Vagina (tissue), 2 donors: ENCODE measurements at regions not wholly inside any gene's neighbourhood (a gene's known extent, or its start where the extent isn't known, plus 50 kb on each side); places are given as distances from the start of the nearest gene placed in this dataset.

ENCODE experiments used
- POLR2A ChIP-seq, 2 donors: fragments of 450-650 bp; IDR thresholded peaks; one replicate each; pipeline ENCODE4 v1.6.1; 2017; ENCODE audit warnings: antibody characterized with exemption in 2 of 2, mild to moderate bottlenecking in 2 of 2, moderate library complexity in 2 of 2
- POLR2AphosphoS5 ChIP-seq, 2 donors: sonication (generic); formaldehyde crosslinking; IDR thresholded peaks; one replicate each; pipeline ENCODE4 v1.9.0; 2017; ENCODE audit warnings: antibody characterized with exemption in 2 of 2, mild to moderate bottlenecking in 2 of 2, low read depth in 1 of 2; ENCODE audit not compliant: insufficient read depth in 1 of 2
- TF ChIP-seq, protein P1 (sequence below), 3 experiments: fragments of 450-650 bp in 2 of 3; fragments of 200-600 bp in 1 of 3; sonication (generic) in 1 of 3; IDR thresholded peaks; one replicate each; pipeline ENCODE4 v1.5.1; 2017 to 2019; ENCODE audit warnings: antibody characterized with exemption in 3 of 3, mild to moderate bottlenecking in 2 of 3, moderate library complexity in 2 of 3

DNA sequence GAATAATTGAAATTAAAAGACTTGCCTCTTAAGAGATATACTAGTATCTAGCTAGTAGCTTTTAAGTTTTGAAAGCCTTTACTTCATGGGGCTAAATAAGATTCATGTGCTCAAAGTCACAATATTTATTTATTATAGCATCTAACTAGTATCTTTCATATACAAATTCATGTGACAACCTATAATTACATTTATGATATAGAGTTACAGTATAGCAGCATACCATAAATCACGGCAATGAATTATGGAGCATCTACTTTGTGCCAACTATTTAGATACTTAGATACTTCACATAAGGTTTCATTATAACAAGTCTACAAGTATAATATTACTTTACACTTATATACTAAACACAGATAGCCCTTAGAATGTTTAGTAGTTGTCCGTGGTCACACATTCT lies 229.4 kb downstream of the TPRG1 start:
- TF ChIP-seq POLR2A (IDR thresholded peaks at IDR 0.05) (no peak), POLR2AphosphoS5 (IDR thresholded peaks at IDR 0.05; ENCODE audit: insufficient read depth in 1 of 2, low read depth in 1 of 2) (no peak)
- TF ChIP-seq, protein P1, sequence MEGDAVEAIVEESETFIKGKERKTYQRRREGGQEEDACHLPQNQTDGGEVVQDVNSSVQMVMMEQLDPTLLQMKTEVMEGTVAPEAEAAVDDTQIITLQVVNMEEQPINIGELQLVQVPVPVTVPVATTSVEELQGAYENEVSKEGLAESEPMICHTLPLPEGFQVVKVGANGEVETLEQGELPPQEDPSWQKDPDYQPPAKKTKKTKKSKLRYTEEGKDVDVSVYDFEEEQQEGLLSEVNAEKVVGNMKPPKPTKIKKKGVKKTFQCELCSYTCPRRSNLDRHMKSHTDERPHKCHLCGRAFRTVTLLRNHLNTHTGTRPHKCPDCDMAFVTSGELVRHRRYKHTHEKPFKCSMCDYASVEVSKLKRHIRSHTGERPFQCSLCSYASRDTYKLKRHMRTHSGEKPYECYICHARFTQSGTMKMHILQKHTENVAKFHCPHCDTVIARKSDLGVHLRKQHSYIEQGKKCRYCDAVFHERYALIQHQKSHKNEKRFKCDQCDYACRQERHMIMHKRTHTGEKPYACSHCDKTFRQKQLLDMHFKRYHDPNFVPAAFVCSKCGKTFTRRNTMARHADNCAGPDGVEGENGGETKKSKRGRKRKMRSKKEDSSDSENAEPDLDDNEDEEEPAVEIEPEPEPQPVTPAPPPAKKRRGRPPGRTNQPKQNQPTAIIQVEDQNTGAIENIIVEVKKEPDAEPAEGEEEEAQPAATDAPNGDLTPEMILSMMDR (IDR thresholded peaks at IDR 0.05): no peak
